RWPE1 (cell line): ENCODE measurements at regions not wholly inside any gene's neighbourhood (a gene's known extent, or its start where the extent isn't known, plus 50 kb on each side); places are given as distances from the start of the nearest gene placed in this dataset.
A peak's percentile ranks its signal among the peaks of the same experiment; 100 is the strongest.

Experiments
- CTCF ChIA-PET: fragments of 350-600 bp; sonication (Branson Sonifier 250); formaldehyde crosslinking; extraction: SDS; loops from one replicate; lab custom pipeline; 2021; lab: Yijun Ruan, JAX
- POLR2A ChIA-PET: fragments of 400-600 bp; formaldehyde crosslinking; extraction: SDS; loops from one replicate; lab custom pipeline; 2020; ENCODE audit warnings: antibody characterized with exemption; ENCODE audit not compliant: low non-redundant PET; lab: Yijun Ruan, JAX
- DNase-seq: peaks from one replicate; pipeline ENCODE4 v3.0.0; 2012; ENCODE audit warnings: low spot score
- H3K27ac ChIP-seq: fragments of 450-650 bp; 2 replicates; pipeline ENCODE4 v1.5.1; 2017
- CTCF ChIP-seq: fragments of 450-650 bp; conservative IDR thresholded peaks from 2 replicates; pipeline ENCODE4 v1.5.1; 2017; ENCODE audit warnings: low read depth, mild to moderate bottlenecking

GRCh38 chr7:116113310-116113709 is 82.7 kb upstream of the TFEC start:
- ChIA-PET CTCF (no interaction called here), POLR2A (no interaction called here)

GRCh38 chr7:116120839-116121238 is 89.5 kb upstream of the TES start:
- ChIA-PET CTCF (no interaction called here), POLR2A (no interaction called here)
- no peak for DNase-seq
- H3K27ac ChIP-seq: no peak overlapping the region
- TF ChIP-seq CTCF: no peak

More at GRCh38 chr7:116113310-116113709, 82.7 kb upstream of the TFEC start:
- no peak for DNase-seq
- TF ChIP-seq CTCF: no peak
- no peak overlapping the region for H3K27ac ChIP-seq

GRCh38 chr7:116122972-116123595 is 87.3 kb upstream of the TES start:
- peak; percentile 25 for DNase-seq
- POLR2A ChIA-PET: no interaction called here
- CTCF ChIA-PET: interaction anchor here (0.6 to 0.7 kb wide), 4 partner anchors 269 to 1260 kb away, joined by 3 to 5 read pairs (median 4); no protein-coding TSS in a partner anchor
- H3K27ac ChIP-seq: no peak overlapping the region
- TF ChIP-seq CTCF: peak; percentile 75

GRCh38 chr7:116128139-116128538 is 82.2 kb upstream of the TES start:
- no peak for DNase-seq
- no peak overlapping the region for H3K27ac ChIP-seq
- no peak for TF ChIP-seq CTCF
- POLR2A ChIA-PET: no interaction called here
- CTCF ChIA-PET: interaction anchor here (0.6 kb wide), 1 partner anchor 192 kb away, joined by 3 read pairs; no protein-coding TSS in a partner anchor

GRCh38 chr7:116135306-116135705 is 75.0 kb upstream of the TES start:
- POLR2A ChIA-PET: no interaction called here
- CTCF ChIA-PET: interaction anchor here (0.9 kb wide), 1 partner anchor 45 kb away, joined by 3 read pairs; no protein-coding TSS in a partner anchor
- no peak for TF ChIP-seq CTCF
- DNase-seq: no peak
- no peak overlapping the region for H3K27ac ChIP-seq

GRCh38 chr7:116138202-116138801 is 72.0 kb upstream of the TES start:
- POLR2A ChIA-PET: no interaction called here
- no peak overlapping the region for H3K27ac ChIP-seq

More at GRCh38 chr7:116138202-116138801, 72.0 kb upstream of the TES start:
- peak; percentile 54 for DNase-seq
- peak; percentile 97 for TF ChIP-seq CTCF
- CTCF ChIA-PET: interaction anchor here (0.6 to 1.1 kb wide), 7 partner anchors 12 to 1246 kb away, joined by 3 to 6 read pairs (median 3); no protein-coding TSS in a partner anchor
